ENCODE measurements at regions not wholly inside any gene's neighbourhood (a gene's known extent, or its start where the extent isn't known, plus 50 kb on each side); places are given as distances from the start of the nearest gene placed in this dataset.
"Not testable (repeated sequence)": the region's sequence is repeated elsewhere in the genome, so short reads cannot be mapped to it uniquely, and the experiment has no call there.

- not testable (repeated sequence) for DNase-seq (ENCODE audit: low spot score)
These were observed 858.8 kb downstream of the TUBA3C start for GRCh38 chr13:18322821-18323220.

GRCh38 chr13:18319653-18320052 is 862.0 kb downstream of the TUBA3C start:
- not testable (repeated sequence) for DNase-seq (ENCODE audit: low spot score)

GRCh38 chr13:18303240-18303813 is 878.3 kb downstream of the TUBA3C start:
- not testable (repeated sequence) for DNase-seq (ENCODE audit: low spot score)

GRCh38 chr13:18300968-18301367 is 880.7 kb downstream of the TUBA3C start:
- DNase-seq (ENCODE audit: low spot score), result not testable (repeated sequence)

GRCh38 chr13:18297359-18297758 is 884.3 kb downstream of the TUBA3C start:
- DNase-seq (ENCODE audit: low spot score), result not testable (repeated sequence)

- DNase-seq (ENCODE audit: low spot score), result not testable (repeated sequence)
These were observed 885.0 kb downstream of the TUBA3C start for GRCh38 chr13:18296617-18297016.

- DNase-seq (ENCODE audit: low spot score), result not testable (repeated sequence)
These were observed 887.3 kb downstream of the TUBA3C start for GRCh38 chr13:18294311-18294710.

GRCh38 chr13:18286848-18287247 is 894.8 kb downstream of the TUBA3C start:
- DNase-seq (ENCODE audit: low spot score), result not testable (repeated sequence)

- DNase-seq (ENCODE audit: low spot score), result not testable (repeated sequence)
These were observed 896.0 kb downstream of the TUBA3C start for GRCh38 chr13:18285663-18286062.

GRCh38 chr13:18284040-18284439 is 897.6 kb downstream of the TUBA3C start:
- DNase-seq (ENCODE audit: low spot score), result not testable (repeated sequence)

- DNase-seq (ENCODE audit: low spot score), result not testable (repeated sequence)
These were observed 899.6 kb downstream of the TUBA3C start for GRCh38 chr13:18281829-18282597.

- not testable (repeated sequence) for DNase-seq (ENCODE audit: low spot score)
These were observed 900.5 kb downstream of the TUBA3C start for GRCh38 chr13:18280904-18281828.

- DNase-seq (ENCODE audit: low spot score), result not testable (repeated sequence)
These were observed 901.7 kb downstream of the TUBA3C start for GRCh38 chr13:18279971-18280370.

GRCh38 chr13:18277372-18277771 is 904.3 kb downstream of the TUBA3C start:
- DNase-seq (ENCODE audit: low spot score), result not testable (repeated sequence)

- not testable (repeated sequence) for DNase-seq (ENCODE audit: low spot score)
These were observed 905.3 kb downstream of the TUBA3C start for GRCh38 chr13:18276280-18276679.

- not testable (repeated sequence) for DNase-seq (ENCODE audit: low spot score)
These were observed 907.7 kb downstream of the TUBA3C start for GRCh38 chr13:18273785-18274514.

GRCh38 chr13:18258801-18259419 is 922.7 kb downstream of the TUBA3C start:
- DNase-seq (ENCODE audit: low spot score), result not testable (repeated sequence)

- not testable (repeated sequence) for DNase-seq (ENCODE audit: low spot score)
These were observed 923.9 kb downstream of the TUBA3C start for GRCh38 chr13:18257686-18258085.

- DNase-seq (ENCODE audit: low spot score), result not testable (repeated sequence)
These were observed 928.8 kb downstream of the TUBA3C start for GRCh38 chr13:18252848-18253247.

GRCh38 chr13:18248533-18249240 is 932.9 kb downstream of the TUBA3C start:
- not testable (repeated sequence) for DNase-seq (ENCODE audit: low spot score)

All from left forelimb (tissue), 1 donor.